ENCODE measurements at regions not wholly inside any gene's neighbourhood (a gene's known extent, or its start where the extent isn't known, plus 50 kb on each side); places are given as distances from the start of the nearest gene placed in this dataset.

GRCh38 chr4:72902354-72902753 is 167.2 kb downstream of the COX18 start:
- peaks cover 0 to 13% (median 6%) of the 10 kb centered on the region in 7 donors for H3K9me3 Mint-ChIP-seq
- TF ChIP-seq CTCF (IDR thresholded peaks at IDR 0.05) = no peak
- no peaks in the 10 kb centered on the region for H3K4me1 Mint-ChIP-seq
- no peaks in the 10 kb centered on the region for H3K36me3 ChIP-seq (replicated peaks in 1 of 2; ENCODE audit: control insufficient read depth in 1 of 2, insufficient read depth in 2 of 2, low read length in 2 of 2)
- intact Hi-C loops (cut with micrococcal nuclease) = no loop called here
- no peaks in the 10 kb centered on the region for H4K20me1 ChIP-seq (ENCODE audit: insufficient read depth, low read length)
- H2AFZ ChIP-seq (ENCODE audit: insufficient read depth, low read depth, low read length, poor library complexity, severe bottlenecking) = no peak overlapping the region
- H3K9me3 ChIP-seq (replicated peaks in 1 of 2; ENCODE audit: control insufficient read depth in 1 of 2, insufficient read depth in 1 of 2, low read length in 2 of 2) = peaks cover 0 to 8% of the 10 kb centered on the region in 2 donors
- H3K27me3 ChIP-seq (ENCODE audit: control insufficient read depth in 2 of 2, insufficient read depth in 2 of 2, low read length in 2 of 2) = no peaks in the 10 kb centered on the region
- no CpG with 5 or more reads among the region's 1 CpG for WGBS (ENCODE audit: insufficient coverage)
- H3K27me3 Mint-ChIP-seq (ENCODE audit: low read depth in 3 of 3) = peaks cover 0 to 2% (median 1%) of the 10 kb centered on the region in 3 donors
- H3K4me3 ChIP-seq (replicated peaks in 1 of 3; ENCODE audit: low read depth in 2 of 3, low read length in 3 of 3) = no peak overlapping the region
- no peak overlapping the region for H3K27ac Mint-ChIP-seq
- H3K4me1 ChIP-seq (ENCODE audit: control insufficient read depth in 1 of 2, insufficient read depth in 2 of 2, low read length in 2 of 2) = no peaks in the 10 kb centered on the region
- DNase-seq = no peak
- H3K27ac ChIP-seq (ENCODE audit: low read depth in 1 of 2, low read length in 2 of 2) = no peak overlapping the region
- no peak overlapping the region for H3K4me3 Mint-ChIP-seq
- no peaks in the 10 kb centered on the region for H3K79me2 ChIP-seq (ENCODE audit: insufficient read depth, low read length)
- H3K9ac ChIP-seq (ENCODE audit: insufficient read depth, low read length, poor library complexity, severe bottlenecking) = no peak overlapping the region
- H3K4me2 ChIP-seq (replicated peaks; ENCODE audit: extremely low read depth, low read length, poor library complexity, severe bottlenecking) = no peak overlapping the region
- no peaks in the 10 kb centered on the region for H3K36me3 Mint-ChIP-seq

- no peaks in the 10 kb centered on the region for H3K36me3 ChIP-seq (replicated peaks in 1 of 2; ENCODE audit: control insufficient read depth in 1 of 2, insufficient read depth in 2 of 2, low read length in 2 of 2)
- Mint-ChIP-seq H3K27me3 (ENCODE audit: low read depth in 3 of 3) (peaks cover 0 to 2% (median 1%) of the 10 kb centered on the region in 3 donors), H3K4me3 (no peak overlapping the region), H3K9me3 (peaks cover 0 to 12% (median 6%) of the 10 kb centered on the region in 7 donors), H3K36me3 (no peaks in the 10 kb centered on the region), H3K27ac (no peak overlapping the region), H3K4me1 (no peaks in the 10 kb centered on the region)
- DNase-seq = no peak
- H3K79me2 ChIP-seq (ENCODE audit: insufficient read depth, low read length) = no peaks in the 10 kb centered on the region
- H3K4me3 ChIP-seq (replicated peaks in 1 of 3; ENCODE audit: low read depth in 2 of 3, low read length in 3 of 3) = no peak overlapping the region
- H2AFZ ChIP-seq (ENCODE audit: insufficient read depth, low read depth, low read length, poor library complexity, severe bottlenecking) = no peak overlapping the region
- H3K9me3 ChIP-seq (replicated peaks in 1 of 2; ENCODE audit: control insufficient read depth in 1 of 2, insufficient read depth in 1 of 2, low read length in 2 of 2) = peaks cover 0 to 8% of the 10 kb centered on the region in 2 donors
- TF ChIP-seq CTCF (IDR thresholded peaks at IDR 0.05) = no peak
- H3K4me1 ChIP-seq (ENCODE audit: control insufficient read depth in 1 of 2, insufficient read depth in 2 of 2, low read length in 2 of 2) = no peaks in the 10 kb centered on the region
- no peak overlapping the region for H3K4me2 ChIP-seq (replicated peaks; ENCODE audit: extremely low read depth, low read length, poor library complexity, severe bottlenecking)
- no CpG with 5 or more reads among the region's 2 CpGs for WGBS (ENCODE audit: insufficient coverage)
- intact Hi-C loops (cut with micrococcal nuclease) = no loop called here
- H3K27ac ChIP-seq (ENCODE audit: low read depth in 1 of 2, low read length in 2 of 2) = no peak overlapping the region
- H4K20me1 ChIP-seq (ENCODE audit: insufficient read depth, low read length) = no peaks in the 10 kb centered on the region
- H3K9ac ChIP-seq (ENCODE audit: insufficient read depth, low read length, poor library complexity, severe bottlenecking) = no peak overlapping the region
- no peaks in the 10 kb centered on the region for H3K27me3 ChIP-seq (ENCODE audit: control insufficient read depth in 2 of 2, insufficient read depth in 2 of 2, low read length in 2 of 2)
Measured at GRCh38 chr4:72901553-72901952, 168.0 kb downstream of the COX18 start.
